GM12878 (cell line): ENCODE measurements at regions not wholly inside any gene's neighbourhood (a gene's known extent, or its start where the extent isn't known, plus 50 kb on each side); places are given as distances from the start of the nearest gene placed in this dataset.

Source experiments
- BHLHE40 ChIP-seq, 2 experiments: fragments of 450-650 bp in 1 of 2; IDR thresholded peaks; 2 replicates each; pipeline ENCODE4 v1.6.1; 2011 to 2017; ENCODE audit warnings: low read depth in 2 of 2, borderline replicate concordance in 1 of 2, improper control_type of control experiment in 1 of 2, low read length in 1 of 2, mild to moderate bottlenecking in 1 of 2
- CBFB ChIP-seq: IDR thresholded peaks from 2 replicates; pipeline ENCODE4 v1.6.1; 2016; ENCODE audit warnings: antibody characterized with exemption, low read depth
- EP300 ChIP-seq, 2 experiments: fragments of 150-350 bp in 1 of 2; IDR thresholded peaks; 2 replicates each; pipeline ENCODE4 v1.6.1; 2011 to 2012; ENCODE audit warnings: low read depth in 2 of 2, low read length in 2 of 2, borderline replicate concordance in 1 of 2, improper control_type of control experiment in 1 of 2, inconsistent platforms in 1 of 2; ENCODE audit not compliant: control insufficient read depth in 1 of 2
- IKZF2 ChIP-seq, 2 experiments: fragments of 450-650 bp; IDR thresholded peaks; 2 replicates each; pipeline ENCODE4 v1.6.1; 2017; ENCODE audit warnings: mild to moderate bottlenecking in 2 of 2, moderate library complexity in 2 of 2
- IRF5 ChIP-seq: fragments of 450-650 bp; IDR thresholded peaks from 2 replicates; pipeline ENCODE4 v1.6.1; 2017; ENCODE audit warnings: borderline replicate concordance
- JUNB ChIP-seq: IDR thresholded peaks from 2 replicates; pipeline ENCODE4 v1.6.1; 2016; ENCODE audit warnings: antibody characterized with exemption, mild to moderate bottlenecking
- JUND ChIP-seq: IDR thresholded peaks from 2 replicates; pipeline ENCODE4 v1.6.1; 2012; ENCODE audit warnings: low read depth, mild to moderate bottlenecking, low read length, improper control_type of control experiment, moderate library complexity
- PAX5 ChIP-seq: IDR thresholded peaks from 2 replicates; pipeline ENCODE4 v1.6.1; 2011; ENCODE audit warnings: low read depth, low read length, borderline replicate concordance
- PML ChIP-seq: IDR thresholded peaks from 2 replicates; pipeline ENCODE4 v1.6.1; 2012; ENCODE audit warnings: low read length, inconsistent platforms
- POLR2AphosphoS5 ChIP-seq: IDR thresholded peaks from 2 replicates; pipeline ENCODE4 v1.6.1; 2011; ENCODE audit warnings: mild to moderate bottlenecking, low read length, inconsistent platforms
- POU2F2 ChIP-seq: IDR thresholded peaks from 3 replicates; pipeline ENCODE4 v1.6.1; 2011; ENCODE audit warnings: low read depth, mild to moderate bottlenecking, low read length, borderline replicate concordance
- RAD21 ChIP-seq: IDR thresholded peaks from 2 replicates; pipeline ENCODE4 v1.6.1; 2011; ENCODE audit warnings: mild to moderate bottlenecking, low read depth, low read length, moderate library complexity; ENCODE audit not compliant: insufficient read depth
- RBBP5 ChIP-seq: fragments of 200-600 bp; sonication (generic); conservative IDR thresholded peaks from 2 replicates; pipeline ENCODE4 v1.6.1; 2016
- SMC3 ChIP-seq: IDR thresholded peaks from 2 replicates; pipeline ENCODE4 v1.6.1; 2011; ENCODE audit warnings: low read length, improper control_type of control experiment, borderline replicate concordance
- SP1 ChIP-seq: IDR thresholded peaks from one replicate; pipeline ENCODE4 v1.6.1; 2011; ENCODE audit warnings: low read depth, low read length
- TAF1 ChIP-seq: IDR thresholded peaks from 2 replicates; pipeline ENCODE4 v1.6.1; 2011; ENCODE audit warnings: mild to moderate bottlenecking, low read depth, low read length, borderline replicate concordance
- TCF12 ChIP-seq: IDR thresholded peaks from 2 replicates; pipeline ENCODE4 v1.6.1; 2011; ENCODE audit warnings: low read depth, mild to moderate bottlenecking, low read length
- USF2 ChIP-seq: IDR thresholded peaks from 2 replicates; pipeline ENCODE4 v1.6.1; 2011; ENCODE audit warnings: low read depth, low read length, improper control_type of control experiment, borderline replicate concordance
- ZNF217 ChIP-seq: fragments of 450-650 bp; IDR thresholded peaks from 2 replicates; pipeline ENCODE4 v1.6.1; 2017; ENCODE audit warnings: antibody characterized with exemption, mild to moderate bottlenecking
- TF ChIP-seq, protein P1 (sequence below), 3 experiments: IDR thresholded peaks in 2 of 3; conservative IDR thresholded peaks in 1 of 3; 2 replicates each; pipeline ENCODE4 v1.5.1; 2011; ENCODE audit warnings: low read depth in 3 of 3, low read length in 3 of 3, mild to moderate bottlenecking in 3 of 3, control low read depth in 2 of 3, moderate library complexity in 2 of 3, inconsistent platforms in 1 of 3, mixed read lengths in 1 of 3; ENCODE audit not compliant: control insufficient read depth in 2 of 3, insufficient read depth in 1 of 3; ENCODE audit errors: extremely low read depth in 1 of 3
- TF ChIP-seq, protein P2 (sequence below): fragments of 450-650 bp; formaldehyde crosslinking; IDR thresholded peaks from 2 replicates; pipeline ENCODE4 v1.5.0; 2022; ENCODE audit warnings: mild to moderate bottlenecking, missing genetic modification characterization

- TF ChIP-seq USF2 (no peak), ZNF217 (no peak; the same call in 1 of the 2 replicates), SP1 (no peak), POU2F2 (peak; percentile 93), EP300 (IDR thresholded peaks at IDR 0.05; ENCODE audit: borderline replicate concordance in 1 of 2, control insufficient read depth in 1 of 2, low read depth in 2 of 2, low read length in 2 of 2) (peak in 1 of 2 experiments; percentile 48; a peak in 1 of 4 replicates), IRF5 (peak; percentile 68; the same call in 1 of the 2 replicates), CBFB (peak; percentile 76; the same call in 1 of the 2 replicates), RBBP5 (no peak), TCF12 (0 out of 2 replicates have a peak, but pooled peaks have one; percentile 28), PAX5 (peak; percentile 59; the same call in 1 of the 2 replicates), TAF1 (peak; percentile 33; the same call in 1 of the 2 replicates), SMC3 (no peak), BHLHE40 (IDR thresholded peaks at IDR 0.05; ENCODE audit: borderline replicate concordance in 1 of 2, low read depth in 2 of 2, low read length in 1 of 2) (0 out of 4 replicates have a peak, but pooled peaks of 1 of the 2 experiments have one; percentile 27), JUNB (peak; percentile 36; the same call in 1 of the 2 replicates), IKZF2 (IDR thresholded peaks at IDR 0.05) (peak; percentile 75 to 81), PML (no peak), RAD21 (peak; percentile 26), POLR2AphosphoS5 (peak; percentile 37; the same call in 1 of the 2 replicates), JUND (no peak)
- TF ChIP-seq, protein P1, sequence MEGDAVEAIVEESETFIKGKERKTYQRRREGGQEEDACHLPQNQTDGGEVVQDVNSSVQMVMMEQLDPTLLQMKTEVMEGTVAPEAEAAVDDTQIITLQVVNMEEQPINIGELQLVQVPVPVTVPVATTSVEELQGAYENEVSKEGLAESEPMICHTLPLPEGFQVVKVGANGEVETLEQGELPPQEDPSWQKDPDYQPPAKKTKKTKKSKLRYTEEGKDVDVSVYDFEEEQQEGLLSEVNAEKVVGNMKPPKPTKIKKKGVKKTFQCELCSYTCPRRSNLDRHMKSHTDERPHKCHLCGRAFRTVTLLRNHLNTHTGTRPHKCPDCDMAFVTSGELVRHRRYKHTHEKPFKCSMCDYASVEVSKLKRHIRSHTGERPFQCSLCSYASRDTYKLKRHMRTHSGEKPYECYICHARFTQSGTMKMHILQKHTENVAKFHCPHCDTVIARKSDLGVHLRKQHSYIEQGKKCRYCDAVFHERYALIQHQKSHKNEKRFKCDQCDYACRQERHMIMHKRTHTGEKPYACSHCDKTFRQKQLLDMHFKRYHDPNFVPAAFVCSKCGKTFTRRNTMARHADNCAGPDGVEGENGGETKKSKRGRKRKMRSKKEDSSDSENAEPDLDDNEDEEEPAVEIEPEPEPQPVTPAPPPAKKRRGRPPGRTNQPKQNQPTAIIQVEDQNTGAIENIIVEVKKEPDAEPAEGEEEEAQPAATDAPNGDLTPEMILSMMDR (IDR thresholded peaks at IDR 0.05 in 2 of 3, conservative IDR thresholded peaks at IDR 0.05 in 1 of 3; ENCODE audit: control insufficient read depth in 2 of 3, extremely low read depth in 1 of 3, insufficient read depth in 1 of 3, low read depth in 3 of 3, low read length in 3 of 3): peak in 2 of 3 experiments; percentile 8 to 15; a peak in 1 of 6 replicates
- TF ChIP-seq, protein P2, sequence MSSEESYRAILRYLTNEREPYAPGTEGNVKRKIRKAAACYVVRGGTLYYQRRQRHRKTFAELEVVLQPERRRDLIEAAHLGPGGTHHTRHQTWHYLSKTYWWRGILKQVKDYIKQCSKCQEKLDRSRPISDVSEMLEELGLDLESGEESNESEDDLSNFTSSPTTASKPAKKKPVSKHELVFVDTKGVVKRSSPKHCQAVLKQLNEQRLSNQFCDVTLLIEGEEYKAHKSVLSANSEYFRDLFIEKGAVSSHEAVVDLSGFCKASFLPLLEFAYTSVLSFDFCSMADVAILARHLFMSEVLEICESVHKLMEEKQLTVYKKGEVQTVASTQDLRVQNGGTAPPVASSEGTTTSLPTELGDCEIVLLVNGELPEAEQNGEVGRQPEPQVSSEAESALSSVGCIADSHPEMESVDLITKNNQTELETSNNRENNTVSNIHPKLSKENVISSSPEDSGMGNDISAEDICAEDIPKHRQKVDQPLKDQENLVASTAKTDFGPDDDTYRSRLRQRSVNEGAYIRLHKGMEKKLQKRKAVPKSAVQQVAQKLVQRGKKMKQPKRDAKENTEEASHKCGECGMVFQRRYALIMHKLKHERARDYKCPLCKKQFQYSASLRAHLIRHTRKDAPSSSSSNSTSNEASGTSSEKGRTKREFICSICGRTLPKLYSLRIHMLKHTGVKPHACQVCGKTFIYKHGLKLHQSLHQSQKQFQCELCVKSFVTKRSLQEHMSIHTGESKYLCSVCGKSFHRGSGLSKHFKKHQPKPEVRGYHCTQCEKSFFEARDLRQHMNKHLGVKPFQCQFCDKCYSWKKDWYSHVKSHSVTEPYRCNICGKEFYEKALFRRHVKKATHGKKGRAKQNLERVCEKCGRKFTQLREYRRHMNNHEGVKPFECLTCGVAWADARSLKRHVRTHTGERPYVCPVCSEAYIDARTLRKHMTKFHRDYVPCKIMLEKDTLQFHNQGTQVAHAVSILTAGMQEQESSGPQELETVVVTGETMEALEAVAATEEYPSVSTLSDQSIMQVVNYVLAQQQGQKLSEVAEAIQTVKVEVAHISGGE: no peak
Observed at GRCh38 chr17:416293-417206, 63.9 kb upstream of the RPH3AL start (continued).
